ENCODE measurements at regions not wholly inside any gene's neighbourhood (a gene's known extent, or its start where the extent isn't known, plus 50 kb on each side); places are given as distances from the start of the nearest gene placed in this dataset.

DNA sequence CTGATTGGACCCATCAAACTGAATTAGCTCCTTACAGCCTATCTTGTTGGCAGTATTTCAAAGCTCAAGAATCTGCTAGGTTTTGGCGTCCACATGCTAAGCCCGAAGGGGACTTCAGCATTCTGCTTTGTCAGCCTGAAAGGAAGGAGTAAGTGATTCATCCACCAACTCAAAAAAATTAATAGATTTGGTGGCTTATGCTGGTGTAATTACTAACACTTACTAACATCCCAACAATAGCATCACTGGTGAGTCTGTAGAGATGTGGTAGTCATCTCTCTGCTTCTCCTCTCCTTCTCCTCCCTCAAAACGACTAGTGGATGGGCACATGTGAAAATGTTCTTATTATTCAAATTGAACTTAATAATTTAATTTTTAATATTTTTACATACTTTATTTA, 53.8 kb upstream of the EGR2 start:
- H3K36me3 ChIP-seq (ENCODE audit: control insufficient read depth, insufficient read depth, low read length, severe bottlenecking) = no peaks in the 10 kb centered on the region
- H3K4me3 ChIP-seq (ENCODE audit: low read length) = no peak overlapping the region
- H3K9me3 ChIP-seq (ENCODE audit: control insufficient read depth, low read length) = no peaks in the 10 kb centered on the region
- no peak overlapping the region for H3K9ac ChIP-seq (ENCODE audit: low read length)
- H3K4me1 ChIP-seq (ENCODE audit: control insufficient read depth, insufficient read depth, low read length) = peaks cover 13% of the 10 kb centered on the region
- H3K27me3 ChIP-seq (replicated peaks; ENCODE audit: control insufficient read depth, insufficient read depth, low read length) = no peaks in the 10 kb centered on the region
- no peak for DNase-seq (ENCODE audit: low read depth)

DNA sequence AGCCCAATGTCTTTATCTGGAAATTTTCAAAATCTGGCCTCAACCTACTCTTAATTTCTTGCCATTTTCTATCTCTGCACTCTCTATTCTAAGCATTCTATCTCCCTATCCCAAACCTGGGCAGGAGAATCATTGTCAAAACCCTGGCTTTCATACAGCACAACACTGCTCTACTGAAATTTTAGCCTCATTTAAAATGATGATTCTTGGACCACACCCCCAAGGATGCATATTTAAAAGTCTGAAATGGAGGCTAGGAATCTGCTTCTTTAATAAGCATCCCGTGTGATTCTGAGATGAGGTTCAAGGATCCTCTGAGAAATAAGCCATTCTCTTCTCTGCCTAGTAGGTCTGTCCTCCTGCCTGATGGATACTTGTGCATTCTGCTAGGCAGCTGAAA, 50.8 kb upstream of the EGR2 start:
- no peak for DNase-seq (ENCODE audit: low read depth)
- Histone ChIP-seq H3K27me3 (replicated peaks; ENCODE audit: control insufficient read depth, insufficient read depth, low read length) (no peaks in the 10 kb centered on the region), H3K9ac (ENCODE audit: low read length) (no peak overlapping the region), H3K36me3 (ENCODE audit: control insufficient read depth, insufficient read depth, low read length, severe bottlenecking) (no peaks in the 10 kb centered on the region), H3K9me3 (ENCODE audit: control insufficient read depth, low read length) (no peaks in the 10 kb centered on the region), H3K4me3 (ENCODE audit: low read length) (no peak overlapping the region), H3K4me1 (ENCODE audit: control insufficient read depth, insufficient read depth, low read length) (peaks cover 19% of the 10 kb centered on the region)

DNA sequence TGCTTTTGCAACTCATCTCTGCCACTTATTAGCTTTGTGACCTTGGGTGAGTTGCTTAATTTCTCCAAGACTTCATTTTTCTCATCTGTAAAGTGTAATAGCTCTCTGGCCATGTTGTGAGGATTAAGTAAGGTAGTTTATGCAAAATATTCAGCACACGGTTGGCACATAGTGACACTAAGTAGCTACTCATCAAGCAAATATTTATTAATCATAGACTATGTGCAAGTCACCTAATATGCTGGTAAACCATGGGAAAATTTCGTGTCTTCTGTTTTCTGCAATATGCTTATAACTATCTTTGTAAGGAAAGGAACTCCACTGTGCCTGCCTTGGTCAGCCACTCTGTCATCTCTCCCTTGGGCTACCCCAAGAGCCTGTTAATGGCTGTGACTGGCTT, 50.3 kb upstream of the EGR2 start:
- Histone ChIP-seq H3K36me3 (ENCODE audit: control insufficient read depth, insufficient read depth, low read length, severe bottlenecking) (no peaks in the 10 kb centered on the region), H3K9me3 (ENCODE audit: control insufficient read depth, low read length) (no peaks in the 10 kb centered on the region), H3K27me3 (replicated peaks; ENCODE audit: control insufficient read depth, insufficient read depth, low read length) (no peaks in the 10 kb centered on the region), H3K4me1 (ENCODE audit: control insufficient read depth, insufficient read depth, low read length) (peaks cover 24% of the 10 kb centered on the region), H3K9ac (ENCODE audit: low read length) (no peak overlapping the region), H3K4me3 (ENCODE audit: low read length) (no peak overlapping the region)
- DNase-seq (ENCODE audit: low read depth) = no peak

Data from adipocyte (in vitro differentiated cells).